Suprapubic skin (tissue), 4 donors: ENCODE measurements at regions not wholly inside any gene's neighbourhood (a gene's known extent, or its start where the extent isn't known, plus 50 kb on each side); places are given as distances from the start of the nearest gene placed in this dataset.

Experiments used
- DNase-seq, 2 donors: peaks; one replicate each; pipeline ENCODE4 v3.0.0-alpha.2; 2019; ENCODE audit warnings: low spot score in 2 of 2
- H3K27ac ChIP-seq: fragments of 200-600 bp; sonication (generic); one replicate; pipeline ENCODE4 v1.5.1; 2019
- H3K27me3 ChIP-seq: fragments of 200-600 bp; sonication (generic); one replicate; pipeline ENCODE4 v1.5.1; 2019
- H3K36me3 ChIP-seq: fragments of 200-600 bp; sonication (generic); one replicate; pipeline ENCODE4 v1.5.1; 2019
- H3K4me1 ChIP-seq: fragments of 200-600 bp; sonication (generic); one replicate; pipeline ENCODE4 v1.5.1; 2019
- H3K4me3 ChIP-seq: fragments of 200-600 bp; sonication (generic); one replicate; pipeline ENCODE4 v1.5.1; 2019; ENCODE audit warnings: mild to moderate bottlenecking
- H3K9me3 ChIP-seq: fragments of 200-600 bp; sonication (generic); one replicate; pipeline ENCODE4 v1.5.1; 2019
- CTCF ChIP-seq, 2 donors: fragments of 200-600 bp in 1 of 2; fragments of 450-650 bp in 1 of 2; sonication (generic) in 1 of 2; IDR thresholded peaks; one replicate each; pipeline ENCODE4 v1.5.1; 2016 to 2019; ENCODE audit warnings: antibody characterized with exemption in 2 of 2, mild to moderate bottlenecking in 1 of 2, moderate library complexity in 1 of 2
- EP300 ChIP-seq: sonication (generic); formaldehyde crosslinking; IDR thresholded peaks from one replicate; pipeline ENCODE4 v1.6.1; 2017; ENCODE audit warnings: antibody characterized with exemption
- POLR2A ChIP-seq, 2 donors: fragments of 450-650 bp; IDR thresholded peaks; one replicate each; pipeline ENCODE4 v1.6.1; 2017; ENCODE audit warnings: antibody characterized with exemption in 2 of 2, mild to moderate bottlenecking in 2 of 2, moderate library complexity in 2 of 2
- POLR2AphosphoS5 ChIP-seq, 3 donors: sonication (generic); formaldehyde crosslinking; IDR thresholded peaks; one replicate each; pipeline ENCODE4 v1.6.1; 2017; ENCODE audit warnings: antibody characterized with exemption in 3 of 3
- WGBS: methylation state at CpG from one replicate; pipeline ENCODE4 v1.1.5; 2018; 5-methylcytosine and 5-hydroxymethylcytosine counted together

GRCh38 chr1:217088521-217089284 lies 365.5 kb upstream of the ESRRG start:
- Histone ChIP-seq H3K9me3 (no peaks in the 10 kb centered on the region), H3K27ac (peak overlapping the region; percentile 73), H3K4me1 (peaks cover 13% of the 10 kb centered on the region), H3K4me3 (peak overlapping the region; percentile 53), H3K36me3 (no peaks in the 10 kb centered on the region), H3K27me3 (peaks cover 19% of the 10 kb centered on the region)
- 40% methylated on average over 13 of the region's 13 CpGs for WGBS
- no peak for DNase-seq
- TF ChIP-seq POLR2AphosphoS5 (IDR thresholded peaks at IDR 0.05): no peak
- no peak for TF ChIP-seq POLR2A (IDR thresholded peaks at IDR 0.05)
- no peak for TF ChIP-seq EP300
- TF ChIP-seq CTCF (IDR thresholded peaks at IDR 0.05): no peak

- Histone ChIP-seq H3K4me3 (no peak overlapping the region), H3K27ac (no peak overlapping the region), H3K9me3 (no peaks in the 10 kb centered on the region), H3K4me1 (peaks cover 13% of the 10 kb centered on the region), H3K27me3 (peaks cover 19% of the 10 kb centered on the region), H3K36me3 (no peaks in the 10 kb centered on the region)
- 58% methylated on average over 3 of the region's 3 CpGs for WGBS
- no peak for DNase-seq
- TF ChIP-seq POLR2AphosphoS5 (IDR thresholded peaks at IDR 0.05) (no peak), CTCF (IDR thresholded peaks at IDR 0.05) (no peak), EP300 (no peak), POLR2A (IDR thresholded peaks at IDR 0.05) (no peak)
Observed at GRCh38 chr1:217088011-217088410, 364.8 kb upstream of the ESRRG start.

- Histone ChIP-seq H3K4me1 (no peaks in the 10 kb centered on the region), H3K4me3 (peak overlapping the region; percentile 1), H3K9me3 (no peaks in the 10 kb centered on the region), H3K36me3 (no peaks in the 10 kb centered on the region), H3K27ac (peak overlapping the region; percentile 36), H3K27me3 (no peaks in the 10 kb centered on the region)
- no peak for DNase-seq
- no peak for TF ChIP-seq POLR2A (IDR thresholded peaks at IDR 0.05)
- no peak for TF ChIP-seq CTCF (IDR thresholded peaks at IDR 0.05)
- no peak for TF ChIP-seq EP300
- TF ChIP-seq POLR2AphosphoS5 (IDR thresholded peaks at IDR 0.05): no peak
- WGBS: 86% methylated on average over 3 of the region's 3 CpGs
Observed at GRCh38 chr1:217079584-217079983, 356.4 kb upstream of the ESRRG start.

GRCh38 chr1:217078959-217079358 lies 355.7 kb upstream of the ESRRG start:
- H3K9me3 ChIP-seq: no peaks in the 10 kb centered on the region
- no peak for TF ChIP-seq POLR2AphosphoS5 (IDR thresholded peaks at IDR 0.05)
- no peaks in the 10 kb centered on the region for H3K4me1 ChIP-seq
- no peak for DNase-seq
- WGBS: 52% methylated on average over 1 of the region's 1 CpG
- no peaks in the 10 kb centered on the region for H3K27me3 ChIP-seq
- peak overlapping the region; percentile 36 for H3K27ac ChIP-seq
- no peaks in the 10 kb centered on the region for H3K36me3 ChIP-seq
- H3K4me3 ChIP-seq: peak overlapping the region; percentile 1

GRCh38 chr1:217078078-217078690 lies 355.0 kb upstream of the ESRRG start:
- Histone ChIP-seq H3K27me3 (no peaks in the 10 kb centered on the region), H3K27ac (peak overlapping the region; percentile 74), H3K4me3 (peak overlapping the region; percentile 19), H3K36me3 (no peaks in the 10 kb centered on the region), H3K4me1 (no peaks in the 10 kb centered on the region), H3K9me3 (no peaks in the 10 kb centered on the region)
- no peak for DNase-seq
- TF ChIP-seq POLR2AphosphoS5 (IDR thresholded peaks at IDR 0.05) (no peak), POLR2A (IDR thresholded peaks at IDR 0.05) (no peak), EP300 (no peak), CTCF (IDR thresholded peaks at IDR 0.05) (no peak)
- 39% methylated on average over 5 of the region's 5 CpGs for WGBS
